Tibial artery (tissue), 4 donors: ENCODE measurements at regions not wholly inside any gene's neighbourhood (a gene's known extent, or its start where the extent isn't known, plus 50 kb on each side); places are given as distances from the start of the nearest gene placed in this dataset.

Source experiments
- DNase-seq, 2 donors: peaks; one replicate each; pipeline ENCODE4 v3.0.0-alpha.2; 2019
- H3K27ac ChIP-seq, 2 donors: fragments of 200-600 bp; sonication (generic) in 1 of 2; 1 replicate in 1 of 2; 2 replicates in 1 of 2; pipeline ENCODE4 v1.5.1; 2018 to 2019; ENCODE audit warnings: mild to moderate bottlenecking in 1 of 2
- H3K27me3 ChIP-seq, 2 donors: fragments of 200-600 bp; sonication (generic) in 1 of 2; one replicate each; pipeline versions ENCODE4 v1.5.1 to v1.6.0; 2016 to 2019
- H3K36me3 ChIP-seq, 3 donors: fragments of 200-600 bp; sonication (generic) in 2 of 3; one replicate each; pipeline ENCODE4 v1.5.1; 2016 to 2019; ENCODE audit warnings: mild to moderate bottlenecking in 2 of 3
- H3K4me1 ChIP-seq, 4 donors: fragments of 200-600 bp; sonication (generic) in 2 of 4; 1 replicate in 3 of 4; 2 replicates in 1 of 4; pipeline ENCODE4 v1.5.1; 2016 to 2019
- H3K4me3 ChIP-seq, 2 donors: fragments of 200-600 bp; sonication (generic) in 1 of 2; 1 replicate in 1 of 2; 2 replicates in 1 of 2; pipeline ENCODE4 v1.5.1; 2018 to 2019; ENCODE audit warnings: mild to moderate bottlenecking in 2 of 2
- H3K9me3 ChIP-seq, 3 donors: fragments of 200-600 bp; sonication (generic) in 1 of 3; one replicate each; pipeline ENCODE4 v1.5.1; 2016 to 2019
- intact Hi-C: fragments of 100-400 bp; cut with DNase I; formaldehyde crosslinking; loops from one replicate; pipeline ENCODE4 v1.15.0; 2023; ENCODE audit warnings: low total_unique reads
- TF ChIP-seq, protein P1 (sequence below), 2 experiments: fragments of 200-600 bp in 1 of 2; fragments of 450-650 bp in 1 of 2; IDR thresholded peaks; one replicate each; pipeline ENCODE4 v1.5.1; 2017 to 2019; ENCODE audit warnings: antibody characterized with exemption in 2 of 2, mild to moderate bottlenecking in 1 of 2, moderate library complexity in 1 of 2

DNA sequence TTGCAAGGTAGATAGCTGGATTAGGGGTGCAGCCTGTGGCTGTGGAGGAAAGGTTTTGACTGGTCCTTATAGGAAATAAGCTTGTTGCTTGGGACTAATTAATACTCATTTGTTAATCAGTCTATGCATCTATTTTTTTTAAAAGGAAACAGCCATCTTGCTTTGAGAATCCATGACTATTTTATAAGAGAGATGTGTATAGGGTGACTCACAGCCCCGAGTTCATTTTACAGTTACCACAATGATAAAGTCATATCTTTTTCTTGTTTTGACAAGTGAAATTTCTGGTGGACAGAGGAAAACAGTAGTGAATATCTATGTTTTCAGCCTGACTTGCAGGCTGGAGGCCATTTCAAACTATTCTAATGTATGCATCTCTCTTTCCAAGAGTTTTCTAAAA, 193.5 kb upstream of the CCDC68 start:
- Histone ChIP-seq H3K4me1 (no peaks in the 10 kb centered on the region), H3K9me3 (no peaks in the 10 kb centered on the region), H3K27ac (no peak overlapping the region), H3K36me3 (no peaks in the 10 kb centered on the region), H3K4me3 (no peak overlapping the region), H3K27me3 (no peaks in the 10 kb centered on the region)
- TF ChIP-seq, protein P1, sequence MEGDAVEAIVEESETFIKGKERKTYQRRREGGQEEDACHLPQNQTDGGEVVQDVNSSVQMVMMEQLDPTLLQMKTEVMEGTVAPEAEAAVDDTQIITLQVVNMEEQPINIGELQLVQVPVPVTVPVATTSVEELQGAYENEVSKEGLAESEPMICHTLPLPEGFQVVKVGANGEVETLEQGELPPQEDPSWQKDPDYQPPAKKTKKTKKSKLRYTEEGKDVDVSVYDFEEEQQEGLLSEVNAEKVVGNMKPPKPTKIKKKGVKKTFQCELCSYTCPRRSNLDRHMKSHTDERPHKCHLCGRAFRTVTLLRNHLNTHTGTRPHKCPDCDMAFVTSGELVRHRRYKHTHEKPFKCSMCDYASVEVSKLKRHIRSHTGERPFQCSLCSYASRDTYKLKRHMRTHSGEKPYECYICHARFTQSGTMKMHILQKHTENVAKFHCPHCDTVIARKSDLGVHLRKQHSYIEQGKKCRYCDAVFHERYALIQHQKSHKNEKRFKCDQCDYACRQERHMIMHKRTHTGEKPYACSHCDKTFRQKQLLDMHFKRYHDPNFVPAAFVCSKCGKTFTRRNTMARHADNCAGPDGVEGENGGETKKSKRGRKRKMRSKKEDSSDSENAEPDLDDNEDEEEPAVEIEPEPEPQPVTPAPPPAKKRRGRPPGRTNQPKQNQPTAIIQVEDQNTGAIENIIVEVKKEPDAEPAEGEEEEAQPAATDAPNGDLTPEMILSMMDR (IDR thresholded peaks at IDR 0.05) = no peak
- intact Hi-C loops = no loop called here
- DNase-seq = no peak

DNA sequence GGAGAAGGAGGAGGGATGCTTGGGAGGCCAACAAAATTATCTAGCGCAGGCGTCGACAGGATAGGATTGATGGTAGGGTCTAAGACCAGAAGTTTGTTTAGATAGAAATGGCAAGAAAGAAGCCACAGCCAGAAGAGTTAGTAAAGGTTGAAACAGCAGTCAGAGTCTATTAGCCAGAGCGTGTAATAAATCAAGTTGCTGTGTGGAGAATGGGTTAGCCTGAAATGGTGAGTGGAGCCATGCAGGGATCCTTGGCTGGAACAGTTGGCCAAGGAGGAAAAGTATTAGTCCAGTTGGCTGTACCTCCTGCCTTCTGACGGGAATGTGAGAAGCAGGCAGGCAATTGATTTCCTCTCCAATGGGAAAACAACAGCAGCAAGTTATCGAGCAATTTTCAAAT, 190.7 kb upstream of the CCDC68 start:
- TF ChIP-seq, protein P1 (IDR thresholded peaks at IDR 0.05) = no peak
- Histone ChIP-seq H3K36me3 (no peaks in the 10 kb centered on the region), H3K27ac (no peak overlapping the region), H3K27me3 (no peaks in the 10 kb centered on the region), H3K9me3 (no peaks in the 10 kb centered on the region), H3K4me3 (no peak overlapping the region), H3K4me1 (no peaks in the 10 kb centered on the region)
- intact Hi-C loops = no loop called here
- DNase-seq = peak in 1 of 2 donors; percentile 38

DNA sequence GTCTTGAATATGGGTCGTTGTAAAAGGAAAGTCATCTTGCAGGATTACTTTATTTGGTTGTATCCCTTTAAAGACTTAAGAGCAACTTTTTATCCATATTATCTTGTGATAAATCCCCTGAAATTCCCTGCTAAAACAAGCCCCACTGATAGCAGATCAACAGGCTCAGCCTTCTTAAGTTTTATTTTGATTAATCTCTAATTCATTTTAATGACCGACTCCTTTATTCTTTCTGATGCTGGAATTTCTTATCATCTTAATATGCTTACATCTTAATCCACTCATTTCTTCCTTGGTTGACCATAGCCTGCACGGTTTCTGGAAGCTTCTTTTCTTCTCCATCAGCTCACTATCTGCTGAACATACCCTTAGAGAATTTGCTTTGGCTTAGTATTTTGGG, 188.5 kb upstream of the CCDC68 start:
- H3K9me3 ChIP-seq = no peaks in the 10 kb centered on the region
- DNase-seq = no peak
- no peaks in the 10 kb centered on the region for H3K27me3 ChIP-seq
- H3K4me1 ChIP-seq = no peaks in the 10 kb centered on the region
- no peaks in the 10 kb centered on the region for H3K36me3 ChIP-seq
- TF ChIP-seq, protein P1 (IDR thresholded peaks at IDR 0.05) = no peak
- intact Hi-C loops = no loop called here
- no peak overlapping the region for H3K4me3 ChIP-seq
- no peak overlapping the region for H3K27ac ChIP-seq

DNA sequence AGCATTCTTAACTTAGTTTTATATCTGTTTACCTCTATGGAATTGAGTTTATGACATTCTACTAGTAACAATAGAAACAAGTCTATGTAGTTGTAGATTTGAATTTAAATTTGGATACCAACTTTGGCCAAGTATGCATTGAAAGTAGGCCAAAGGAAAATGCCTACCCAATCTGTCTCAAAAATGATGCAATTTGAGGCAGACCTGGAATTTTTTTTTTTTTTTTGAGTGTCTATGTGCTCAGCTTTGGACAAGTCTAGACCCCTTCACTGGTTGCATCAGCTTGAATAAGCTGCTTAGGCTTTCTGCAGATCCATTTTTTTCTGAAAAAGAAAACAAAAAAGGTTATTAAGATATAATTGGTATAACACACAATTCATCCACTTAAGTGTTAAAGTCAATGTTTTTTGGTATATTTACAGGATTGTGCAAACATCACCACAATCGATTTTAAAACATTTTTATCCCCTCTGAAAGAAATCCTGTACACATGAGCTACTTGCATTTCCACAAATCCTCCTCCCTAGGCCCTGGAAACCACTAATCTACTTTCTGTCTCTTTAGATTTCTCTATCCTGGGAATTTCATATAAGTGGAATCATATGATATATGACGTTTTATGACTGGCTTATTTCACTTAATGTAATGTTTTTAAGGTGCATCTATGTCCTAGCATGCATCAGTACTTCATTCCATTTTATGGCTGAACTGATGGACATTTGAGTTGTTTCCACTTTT, 185.1 kb upstream of the CCDC68 start:
- TF ChIP-seq, protein P1 (IDR thresholded peaks at IDR 0.05) = no peak
- no peaks in the 10 kb centered on the region for H3K36me3 ChIP-seq
- no peak overlapping the region for H3K27ac ChIP-seq
- H3K4me3 ChIP-seq = no peak overlapping the region
- peaks cover 0 to 2% of the 10 kb centered on the region in 2 donors for H3K27me3 ChIP-seq
- intact Hi-C loops = no loop called here
- DNase-seq = no peak
- no peaks in the 10 kb centered on the region for H3K9me3 ChIP-seq
- H3K4me1 ChIP-seq = no peaks in the 10 kb centered on the region

DNA sequence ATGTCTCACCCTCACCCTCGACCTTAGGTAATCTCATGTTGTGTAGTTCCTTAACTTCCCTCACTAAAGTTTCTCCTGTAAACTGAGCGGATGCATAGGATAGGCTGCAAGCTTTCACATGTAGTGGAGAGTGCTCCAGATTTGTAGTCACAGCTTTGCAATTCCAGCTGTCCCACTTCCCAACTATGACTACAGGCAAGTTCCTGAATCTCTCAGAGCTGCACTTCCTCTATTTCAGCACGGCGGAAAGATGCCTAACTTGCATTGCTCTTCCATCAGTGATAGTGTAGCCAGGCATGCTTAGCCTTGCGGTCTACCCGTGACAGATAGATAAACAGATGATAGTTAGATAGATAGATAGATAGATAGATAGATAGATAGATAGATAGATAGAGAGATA, 183.1 kb upstream of the CCDC68 start:
- intact Hi-C loops = no loop called here
- H3K27ac ChIP-seq = no peak overlapping the region
- H3K4me3 ChIP-seq = no peak overlapping the region
- DNase-seq = no peak
- H3K4me1 ChIP-seq = no peaks in the 10 kb centered on the region
- TF ChIP-seq, protein P1 (IDR thresholded peaks at IDR 0.05) = no peak
- peaks cover 0 to 2% of the 10 kb centered on the region in 2 donors for H3K27me3 ChIP-seq
- H3K36me3 ChIP-seq = no peaks in the 10 kb centered on the region
- H3K9me3 ChIP-seq = no peaks in the 10 kb centered on the region
